NOMO-1 treated with dmso at 0.1 percent for 144 hours (cell line): ENCODE measurements at regions not wholly inside any gene's neighbourhood (a gene's known extent, or its start where the extent isn't known, plus 50 kb on each side); places are given as distances from the start of the nearest gene placed in this dataset.

Experiments
- DNase-seq: peaks from one replicate; lab custom pipeline; 2025; ENCODE audit not compliant: unreplicated experiment; lab: John Stamatoyannopoulos, UW

DNA sequence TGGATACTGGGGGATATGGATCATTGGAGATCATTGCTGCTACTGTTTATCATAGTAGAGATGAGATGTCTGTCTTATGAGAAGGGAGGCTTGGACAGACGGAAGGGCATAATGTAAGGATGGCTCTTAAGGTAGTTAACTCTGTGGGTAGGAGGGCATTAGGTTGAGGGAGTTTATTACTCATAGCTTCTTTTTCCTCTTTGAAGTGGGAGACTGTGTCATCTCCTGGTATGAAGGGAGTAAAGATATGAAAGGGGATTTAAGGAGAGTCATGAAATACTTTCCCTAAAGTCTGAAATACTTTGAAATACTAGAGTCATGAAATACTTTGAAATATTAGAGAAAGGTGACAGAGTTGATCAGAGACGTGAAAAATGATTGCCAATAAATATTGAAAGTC, 255.5 kb upstream of the PITX2 start:
- no peak for DNase-seq

DNA sequence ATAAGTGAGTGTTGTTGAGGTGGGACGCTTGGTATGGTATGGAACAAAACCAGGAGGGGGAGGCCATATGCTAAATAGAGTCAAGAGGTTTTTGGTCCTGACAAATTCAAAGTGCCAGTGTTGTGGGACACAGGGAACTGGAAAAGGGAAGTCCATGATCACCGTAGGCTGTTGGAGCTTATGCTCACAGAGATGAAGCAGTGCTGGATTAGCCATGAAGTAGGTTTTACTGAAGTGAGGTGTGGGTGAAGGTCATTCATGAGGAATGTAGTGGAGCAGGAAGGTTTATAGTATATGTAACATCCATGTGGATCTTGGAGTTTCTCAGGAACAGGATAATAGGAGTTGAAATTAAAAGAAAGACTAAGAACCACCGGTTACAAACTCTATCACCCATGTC, 256.1 kb upstream of the PITX2 start:
- DNase-seq = no peak

DNA sequence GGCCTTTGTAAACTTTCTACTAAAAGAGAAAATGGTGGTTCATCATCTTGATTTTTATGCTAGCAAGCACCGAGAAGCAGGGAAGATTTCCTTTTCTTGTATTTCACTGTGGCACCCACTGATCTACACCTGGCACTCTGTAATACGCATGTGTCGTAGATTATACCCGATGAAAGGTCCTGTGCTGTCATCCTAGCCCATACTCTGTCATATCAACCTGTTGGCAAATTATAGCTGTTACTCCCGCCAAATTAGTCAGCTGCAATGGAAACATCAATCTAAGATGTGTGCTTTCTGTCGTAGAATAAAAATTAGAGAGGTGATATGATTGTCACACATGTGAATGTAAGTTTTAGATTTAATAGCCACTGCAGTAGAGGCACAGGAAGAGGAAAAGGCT, 263.4 kb upstream of the PITX2 start:
- DNase-seq = no peak

DNA sequence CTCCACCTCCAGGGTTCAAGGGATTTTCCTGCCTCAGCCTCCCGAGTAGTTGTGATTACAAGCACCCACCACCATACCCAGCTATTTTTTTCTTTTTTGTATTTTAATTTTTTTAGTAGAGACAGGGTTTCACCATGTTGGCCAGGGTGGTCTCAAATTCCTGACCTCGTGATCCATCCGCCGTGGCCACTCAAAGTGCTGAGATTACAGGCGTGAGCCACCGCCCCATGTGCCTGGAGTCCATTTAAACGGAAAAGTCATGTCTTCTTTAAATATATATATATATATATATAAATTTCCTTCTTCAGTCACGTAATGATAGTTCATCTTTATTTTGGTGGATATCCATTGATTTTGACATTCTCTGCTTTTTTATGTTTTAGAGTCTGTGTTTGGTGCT, 264.0 kb upstream of the PITX2 start:
- no peak for DNase-seq

DNA sequence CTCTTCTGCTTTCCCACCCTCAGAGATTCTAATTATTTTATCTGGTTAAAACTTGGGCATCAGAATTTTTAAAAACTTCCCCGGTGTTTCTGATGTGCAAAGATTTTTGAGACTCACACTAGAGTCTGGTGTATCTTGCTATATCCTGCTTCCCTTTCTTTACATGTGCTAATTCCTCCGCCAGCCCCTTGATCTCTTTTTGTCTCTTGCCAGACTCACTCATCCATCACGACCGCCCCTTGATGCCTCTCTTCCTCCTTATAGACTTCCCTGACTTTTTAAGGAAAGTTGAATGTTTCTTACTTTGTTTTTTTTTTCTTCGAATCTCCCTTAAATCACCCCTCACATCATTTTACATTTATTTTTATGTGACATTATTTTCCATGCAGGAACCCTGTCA, 274.9 kb upstream of the PITX2 start:
- no peak for DNase-seq

GRCh38 chr4:110898290-110898689, 275.4 kb upstream of the PITX2 start:
- no peak for DNase-seq

DNA sequence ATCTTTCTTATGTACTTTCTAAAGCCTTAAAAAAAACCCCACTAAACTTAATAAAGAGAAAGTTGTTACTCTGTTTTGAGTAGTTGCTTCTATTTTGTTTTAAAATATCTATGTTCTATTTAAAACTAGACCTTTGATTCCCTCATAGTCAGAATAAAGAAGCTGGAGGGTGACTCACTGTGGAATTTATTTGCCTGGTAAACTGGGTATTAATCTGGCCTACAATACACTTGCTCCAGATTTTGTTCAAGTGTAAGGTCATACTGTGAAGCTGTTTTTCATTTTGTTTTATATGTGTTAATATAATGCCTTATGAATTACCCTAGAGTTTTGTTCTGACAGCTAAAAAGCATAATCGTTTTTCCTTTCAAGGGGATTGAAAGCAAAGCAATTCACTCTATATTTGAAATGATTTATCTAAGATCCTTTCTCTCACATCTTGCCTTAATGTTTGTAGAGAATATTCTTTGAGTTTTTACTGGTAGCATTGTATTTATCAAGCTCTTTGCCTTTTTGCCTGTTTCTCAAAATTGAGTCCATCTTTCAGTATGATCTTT, 277.4 kb upstream of the PITX2 start:
- DNase-seq = no peak

DNA sequence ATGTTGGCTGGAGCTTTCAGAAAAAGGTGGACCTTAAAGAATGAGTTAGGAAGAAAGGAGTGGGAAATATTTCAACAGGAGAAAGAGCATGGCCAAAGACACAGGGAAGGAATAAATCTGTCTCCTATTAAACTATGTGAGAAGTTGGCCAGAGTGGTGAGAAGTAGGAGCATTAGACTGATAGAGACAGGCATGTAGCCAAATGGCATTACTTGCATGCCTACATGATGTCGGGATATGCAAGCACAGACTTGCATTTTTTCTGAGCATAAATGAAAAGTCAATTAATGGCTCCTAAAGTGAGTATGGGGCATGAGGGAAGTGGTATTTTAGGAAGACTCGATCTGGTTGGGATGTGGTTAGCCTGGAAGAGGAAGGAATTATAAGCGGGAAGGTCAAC, 279.6 kb upstream of the PITX2 start:
- no peak for DNase-seq

DNA sequence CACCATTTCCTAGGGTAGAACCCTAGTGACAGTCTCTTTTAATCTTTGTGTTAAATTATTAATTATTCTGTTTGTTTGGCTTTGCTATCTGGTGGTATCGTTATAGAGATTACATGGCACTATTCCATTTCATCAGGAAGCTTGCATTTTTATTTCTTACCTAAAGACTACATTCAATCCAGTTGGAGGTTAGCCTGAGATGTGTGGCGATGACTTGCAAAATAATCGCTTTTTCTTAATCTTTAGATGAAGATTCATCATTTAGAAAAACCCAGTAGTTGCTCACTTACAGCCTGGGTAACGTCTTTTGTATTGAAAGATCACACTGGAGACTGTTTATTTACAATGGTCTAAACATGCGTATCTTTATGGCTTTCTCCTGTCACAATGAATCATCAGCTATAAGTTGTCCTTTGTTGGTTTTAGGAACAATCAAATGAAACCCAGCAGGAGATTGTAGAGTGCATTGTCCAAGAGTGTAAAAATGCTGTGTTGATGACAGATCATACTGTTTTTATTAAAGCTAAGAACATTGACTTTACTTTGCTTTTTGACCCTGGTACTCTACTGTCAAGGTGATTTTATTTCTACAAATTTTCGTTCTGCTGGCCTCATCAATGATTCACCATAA, 281.7 kb upstream of the PITX2 start:
- no peak for DNase-seq

DNA sequence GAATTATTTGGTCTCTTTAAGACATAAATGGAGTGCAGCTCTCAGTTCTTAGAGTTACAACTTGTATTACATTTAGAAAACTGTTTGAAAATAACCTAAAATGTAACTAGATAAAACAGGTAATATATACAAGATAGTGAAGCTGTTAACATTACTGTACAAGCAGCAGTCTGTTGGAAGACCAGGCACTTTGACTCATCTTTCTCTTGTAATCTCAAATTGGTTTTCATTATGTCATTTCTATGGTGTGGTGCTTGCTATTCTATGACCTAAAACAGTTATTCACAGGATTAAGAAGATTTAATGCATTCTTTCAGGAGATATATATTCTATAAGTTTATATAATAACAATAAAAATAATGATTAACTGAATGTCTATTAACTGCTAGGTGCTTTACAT, 282.5 kb upstream of the PITX2 start:
- DNase-seq = no peak

DNA sequence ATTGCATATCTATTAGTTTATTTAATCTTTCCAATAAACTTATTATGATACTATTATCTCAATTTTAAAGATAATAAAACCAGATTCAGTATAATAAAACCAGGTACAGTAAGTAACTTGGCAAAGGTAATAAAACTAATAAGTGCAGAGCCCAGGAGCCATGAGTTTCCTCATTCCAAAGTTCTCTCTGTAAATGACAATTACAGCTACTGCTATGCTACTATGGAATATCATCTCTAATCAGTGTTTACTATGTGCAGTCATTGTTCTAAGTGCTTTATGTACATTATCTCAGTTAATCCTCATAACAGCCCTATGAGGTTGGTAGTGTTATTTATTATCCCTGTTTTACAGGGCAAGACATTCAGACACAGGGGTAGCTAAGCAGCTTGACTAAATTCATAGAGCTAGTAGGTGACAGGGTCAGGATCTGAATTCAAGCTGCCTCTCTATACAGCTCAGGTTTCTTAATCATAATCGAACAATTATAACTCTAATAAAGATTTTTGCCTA, 285.0 kb upstream of the PITX2 start:
- DNase-seq = no peak

DNA sequence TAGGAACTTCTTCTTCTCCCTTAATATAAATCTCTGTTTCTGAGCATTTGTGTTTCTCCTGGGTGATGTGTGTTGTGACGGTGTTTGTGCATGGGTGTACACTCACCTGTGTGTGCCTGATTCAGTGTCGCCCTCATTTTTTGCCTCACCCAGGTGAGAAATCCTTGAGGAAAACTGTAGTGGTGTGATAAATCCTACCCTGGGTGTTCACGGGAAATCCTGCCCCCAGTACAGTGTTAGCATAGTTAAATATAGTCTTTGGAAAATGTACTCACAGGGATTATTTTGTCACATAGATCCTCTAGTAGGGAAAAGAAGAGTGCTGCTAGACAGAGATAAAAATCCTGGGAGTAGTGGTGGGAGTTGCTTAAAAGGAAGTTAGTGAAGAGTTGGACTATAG, 291.9 kb upstream of the PITX2 start:
- no peak for DNase-seq

GRCh38 chr4:110915301-110915700, 292.4 kb upstream of the PITX2 start:
- no peak for DNase-seq

DNA sequence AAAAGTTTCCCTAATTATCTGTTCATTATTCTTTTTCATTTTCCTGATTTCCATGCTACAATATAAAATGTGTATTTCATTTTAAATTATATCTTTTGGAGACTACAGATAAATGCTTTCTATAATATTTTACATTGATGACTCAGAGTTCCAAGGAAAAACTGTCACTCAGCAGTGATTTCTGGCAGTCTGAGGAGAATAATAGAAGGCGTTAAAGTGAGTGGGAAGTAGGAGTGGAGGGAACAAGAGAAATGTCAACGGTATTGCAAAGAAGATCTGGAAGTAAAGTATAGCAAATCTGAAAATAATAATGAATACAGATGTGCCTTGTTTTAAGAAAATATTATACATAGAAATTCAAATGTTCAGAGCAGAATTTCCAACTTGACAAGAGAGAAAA, 293.6 kb upstream of the PITX2 start:
- DNase-seq = no peak

DNA sequence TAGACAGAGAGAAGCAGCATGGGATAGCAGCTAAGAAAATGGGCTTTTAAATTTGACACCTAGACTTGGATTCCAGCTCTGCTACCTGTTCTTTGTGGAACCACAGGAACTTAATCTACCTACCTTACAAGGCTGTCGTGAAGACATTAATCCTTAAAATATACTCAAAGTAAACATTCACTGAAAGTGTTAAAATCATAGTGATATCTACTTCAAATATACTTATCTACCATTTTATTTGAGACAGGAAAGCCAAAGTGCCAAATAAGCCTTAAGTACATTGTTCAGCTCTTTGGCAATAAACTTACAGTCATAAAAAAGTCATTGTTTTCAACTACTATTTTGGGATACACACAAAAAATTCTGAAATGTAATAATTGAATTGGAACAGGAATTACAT, 295.0 kb upstream of the PITX2 start:
- no peak for DNase-seq

DNA sequence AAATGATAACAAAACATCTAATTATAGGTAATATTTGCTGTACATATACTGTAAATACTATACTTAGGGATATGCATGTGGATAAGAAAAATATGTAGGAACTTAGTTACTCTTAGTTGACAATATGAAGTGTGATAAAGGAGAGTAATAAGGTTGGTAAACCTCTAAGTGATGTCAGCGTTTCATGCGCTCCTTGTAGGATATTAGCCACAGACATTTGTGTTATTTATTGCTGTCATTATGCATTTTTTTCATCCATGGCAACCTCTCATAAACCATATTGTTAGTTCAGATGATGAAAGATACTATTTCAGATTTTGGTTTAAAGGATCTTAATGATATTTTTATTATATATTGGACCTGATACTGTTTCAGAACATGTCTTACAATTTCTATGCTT, 298.1 kb upstream of the PITX2 start:
- no peak for DNase-seq

GRCh38 chr4:110924761-110925160, 301.9 kb upstream of the PITX2 start:
- DNase-seq = no peak

DNA sequence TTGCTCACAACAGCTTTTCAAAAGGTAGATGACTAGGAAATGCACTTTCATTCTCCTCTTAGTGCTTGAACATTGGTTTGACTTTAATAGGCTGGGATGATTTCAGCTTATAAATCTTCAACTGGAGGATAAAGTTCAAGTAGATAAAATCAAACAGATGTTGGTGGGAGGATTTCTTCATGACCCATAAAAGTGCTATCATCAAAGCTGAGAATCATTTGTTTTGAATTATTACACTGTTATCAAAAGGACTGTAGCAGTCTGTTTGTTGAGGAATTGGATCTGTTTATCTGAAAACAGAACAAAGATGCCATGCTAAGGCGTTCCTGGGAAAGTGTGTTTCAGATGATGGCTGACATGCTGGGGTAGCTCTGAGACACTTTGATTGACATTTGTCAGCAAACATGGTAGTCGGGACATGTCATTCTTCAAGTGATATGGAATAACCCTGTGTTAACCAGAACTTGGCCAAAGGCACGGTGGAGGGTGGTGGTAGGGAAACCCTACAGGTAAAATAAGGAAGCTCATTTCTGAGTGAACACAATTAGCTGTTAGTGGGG, 304.0 kb upstream of the PITX2 start:
- DNase-seq = no peak

- no peak for DNase-seq
Measured at GRCh38 chr4:110933341-110933740, 310.5 kb upstream of the PITX2 start.

DNA sequence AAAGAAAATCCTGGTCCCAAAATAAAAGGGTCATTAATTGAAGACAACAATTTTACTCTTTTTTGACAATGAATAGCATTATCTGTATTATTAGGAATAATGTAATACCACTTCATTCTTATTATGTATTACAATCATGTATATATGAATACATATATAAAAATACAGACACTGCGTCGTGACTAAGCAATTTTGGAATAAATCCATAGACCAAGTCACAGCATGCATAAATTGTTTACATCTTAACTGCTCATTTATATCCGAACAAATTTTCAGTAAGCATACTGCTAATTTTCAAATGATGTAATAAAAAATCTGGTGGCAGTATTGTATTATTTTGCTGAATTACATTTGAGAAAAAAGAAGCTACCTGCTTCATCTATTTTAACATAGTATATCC, 321.6 kb upstream of the PITX2 start:
- DNase-seq = no peak

DNA sequence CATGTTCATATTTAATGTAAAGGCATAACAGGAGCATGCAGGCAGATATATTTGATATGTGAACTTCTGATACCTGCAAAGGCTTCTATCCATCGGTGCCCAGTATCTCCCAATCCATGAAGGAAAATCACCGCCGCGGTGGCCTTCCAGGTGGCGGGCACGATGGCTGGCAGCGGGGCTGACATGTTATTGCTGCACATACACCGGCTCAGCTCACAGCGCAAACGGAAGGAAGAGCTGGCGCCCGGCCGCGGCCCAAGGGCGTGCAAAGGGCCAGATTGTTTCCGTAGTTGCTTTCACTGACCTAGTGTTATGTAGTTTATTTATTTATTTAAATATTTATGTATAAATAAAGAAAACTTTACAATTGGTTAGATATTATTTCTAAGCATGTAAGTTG, 322.7 kb upstream of the PITX2 start:
- no peak for DNase-seq

GRCh38 chr4:110949542-110949941, 326.7 kb upstream of the PITX2 start:
- no peak for DNase-seq

- DNase-seq = no peak
Measured at GRCh38 chr4:110950731-110951130, 327.9 kb upstream of the PITX2 start.
